Ishikawa (cell line): ENCODE measurements at regions not wholly inside any gene's neighbourhood (a gene's known extent, or its start where the extent isn't known, plus 50 kb on each side); places are given as distances from the start of the nearest gene placed in this dataset.

ENCODE experiments used
- CEBPB ChIP-seq: IDR thresholded peaks from 2 replicates; pipeline ENCODE4 v1.6.1; 2012
- EGR1 ChIP-seq: IDR thresholded peaks from 2 replicates; pipeline ENCODE4 v1.6.1; 2012
- EP300 ChIP-seq: IDR thresholded peaks from 2 replicates; pipeline ENCODE4 v1.6.1; 2012; ENCODE audit warnings: borderline replicate concordance
- NFIC ChIP-seq: IDR thresholded peaks from 2 replicates; pipeline ENCODE4 v1.6.1; 2012
- RAD21 ChIP-seq: IDR thresholded peaks from 2 replicates; pipeline ENCODE4 v1.6.1; 2012; ENCODE audit warnings: low read depth
- TAF1 ChIP-seq: IDR thresholded peaks from 2 replicates; pipeline ENCODE4 v1.6.1; 2012; ENCODE audit warnings: low read depth, mild to moderate bottlenecking
- TCF12 ChIP-seq: IDR thresholded peaks from 2 replicates; pipeline ENCODE4 v1.6.1; 2012; ENCODE audit warnings: low read depth
- TEAD4 ChIP-seq: IDR thresholded peaks from 2 replicates; pipeline ENCODE4 v1.6.1; 2012
- YY1 ChIP-seq: IDR thresholded peaks from 2 replicates; pipeline ENCODE4 v1.6.1; 2012; ENCODE audit warnings: low read depth
- ZBTB7A ChIP-seq: IDR thresholded peaks from 2 replicates; pipeline ENCODE4 v1.6.1; 2012; ENCODE audit warnings: low read depth
- TF ChIP-seq, protein P1 (sequence below): IDR thresholded peaks from 2 replicates; pipeline ENCODE4 v1.6.1; 2012
- TF ChIP-seq, protein P2 (sequence below): IDR thresholded peaks from 2 replicates; pipeline ENCODE4 v1.6.1; 2012
- TF ChIP-seq, protein P3 (sequence below): IDR thresholded peaks from 2 replicates; pipeline ENCODE4 v1.6.1; 2012; ENCODE audit warnings: low read depth, mild to moderate bottlenecking

DNA sequence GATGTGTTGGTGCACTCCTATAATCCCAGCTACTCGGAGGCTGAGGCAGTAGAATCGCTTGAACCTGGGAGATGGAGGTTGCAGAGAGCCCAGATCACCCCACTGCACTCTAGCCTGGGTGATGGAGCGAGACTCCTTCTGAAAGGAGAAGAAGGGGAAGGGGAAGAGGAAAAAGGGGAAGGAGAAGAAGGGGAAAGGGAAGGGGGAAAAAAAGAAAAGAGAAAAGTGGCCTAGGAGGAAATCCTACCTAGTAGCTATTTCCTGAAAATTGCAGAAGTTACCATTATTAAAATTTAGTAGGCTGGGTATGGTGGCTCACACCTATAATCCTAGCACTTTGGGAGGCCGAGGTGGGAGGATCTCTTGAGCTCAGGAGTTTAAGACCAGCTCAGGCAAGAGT is 67.4 kb downstream of the ARRDC3 start:
- TF ChIP-seq, protein P1, sequence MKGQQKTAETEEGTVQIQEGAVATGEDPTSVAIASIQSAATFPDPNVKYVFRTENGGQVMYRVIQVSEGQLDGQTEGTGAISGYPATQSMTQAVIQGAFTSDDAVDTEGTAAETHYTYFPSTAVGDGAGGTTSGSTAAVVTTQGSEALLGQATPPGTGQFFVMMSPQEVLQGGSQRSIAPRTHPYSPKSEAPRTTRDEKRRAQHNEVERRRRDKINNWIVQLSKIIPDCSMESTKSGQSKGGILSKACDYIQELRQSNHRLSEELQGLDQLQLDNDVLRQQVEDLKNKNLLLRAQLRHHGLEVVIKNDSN = no peak
- TF ChIP-seq NFIC (no peak), CEBPB (no peak), TCF12 (no peak), YY1 (no peak), TEAD4 (no peak), RAD21 (no peak), EGR1 (no peak), ZBTB7A (no peak), EP300 (no peak), TAF1 (no peak)
- TF ChIP-seq, protein P2, sequence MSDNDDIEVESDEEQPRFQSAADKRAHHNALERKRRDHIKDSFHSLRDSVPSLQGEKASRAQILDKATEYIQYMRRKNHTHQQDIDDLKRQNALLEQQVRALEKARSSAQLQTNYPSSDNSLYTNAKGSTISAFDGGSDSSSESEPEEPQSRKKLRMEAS = no peak
- TF ChIP-seq, protein P3, sequence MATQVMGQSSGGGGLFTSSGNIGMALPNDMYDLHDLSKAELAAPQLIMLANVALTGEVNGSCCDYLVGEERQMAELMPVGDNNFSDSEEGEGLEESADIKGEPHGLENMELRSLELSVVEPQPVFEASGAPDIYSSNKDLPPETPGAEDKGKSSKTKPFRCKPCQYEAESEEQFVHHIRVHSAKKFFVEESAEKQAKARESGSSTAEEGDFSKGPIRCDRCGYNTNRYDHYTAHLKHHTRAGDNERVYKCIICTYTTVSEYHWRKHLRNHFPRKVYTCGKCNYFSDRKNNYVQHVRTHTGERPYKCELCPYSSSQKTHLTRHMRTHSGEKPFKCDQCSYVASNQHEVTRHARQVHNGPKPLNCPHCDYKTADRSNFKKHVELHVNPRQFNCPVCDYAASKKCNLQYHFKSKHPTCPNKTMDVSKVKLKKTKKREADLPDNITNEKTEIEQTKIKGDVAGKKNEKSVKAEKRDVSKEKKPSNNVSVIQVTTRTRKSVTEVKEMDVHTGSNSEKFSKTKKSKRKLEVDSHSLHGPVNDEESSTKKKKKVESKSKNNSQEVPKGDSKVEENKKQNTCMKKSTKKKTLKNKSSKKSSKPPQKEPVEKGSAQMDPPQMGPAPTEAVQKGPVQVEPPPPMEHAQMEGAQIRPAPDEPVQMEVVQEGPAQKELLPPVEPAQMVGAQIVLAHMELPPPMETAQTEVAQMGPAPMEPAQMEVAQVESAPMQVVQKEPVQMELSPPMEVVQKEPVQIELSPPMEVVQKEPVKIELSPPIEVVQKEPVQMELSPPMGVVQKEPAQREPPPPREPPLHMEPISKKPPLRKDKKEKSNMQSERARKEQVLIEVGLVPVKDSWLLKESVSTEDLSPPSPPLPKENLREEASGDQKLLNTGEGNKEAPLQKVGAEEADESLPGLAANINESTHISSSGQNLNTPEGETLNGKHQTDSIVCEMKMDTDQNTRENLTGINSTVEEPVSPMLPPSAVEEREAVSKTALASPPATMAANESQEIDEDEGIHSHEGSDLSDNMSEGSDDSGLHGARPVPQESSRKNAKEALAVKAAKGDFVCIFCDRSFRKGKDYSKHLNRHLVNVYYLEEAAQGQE = no peak
